HEK293 (cell line): ENCODE measurements at regions not wholly inside any gene's neighbourhood (a gene's known extent, or its start where the extent isn't known, plus 50 kb on each side); places are given as distances from the start of the nearest gene placed in this dataset.
"Not testable (repeated sequence)": the region's sequence is repeated elsewhere in the genome, so short reads cannot be mapped to it uniquely, and the experiment has no call there.

Experiments
- CTCF ChIA-PET: fragments of 350-600 bp; formaldehyde crosslinking; extraction: SDS; loops from one replicate; lab custom pipeline; 2021; ENCODE audit warnings: antibody characterized with exemption; lab: Yijun Ruan, JAX
- POLR2A ChIA-PET: fragments of 300-600 bp; formaldehyde crosslinking; extraction: SDS; loops from one replicate; lab custom pipeline; 2020; ENCODE audit warnings: antibody characterized with exemption, inconsistent platforms; lab: Yijun Ruan, JAX
- H3K27ac ChIP-seq: fragments of 200-500 bp; sonication (Bioruptor generic); 2 replicates; pipeline ENCODE4 v1.5.1; 2014; ENCODE audit warnings: low read depth, low read length, control low read depth, inconsistent platforms; ENCODE audit errors: extremely low read depth
- H3K36me3 ChIP-seq, 2 experiments: fragments of 200-500 bp in 1 of 2; sonication (Bioruptor generic) in 1 of 2; 1 replicate in 1 of 2; 2 replicates in 1 of 2; pipeline ENCODE4 v1.5.1; 2014 to 2017; ENCODE audit warnings: inconsistent platforms in 2 of 2, low read length in 2 of 2; ENCODE audit not compliant: control insufficient read depth in 2 of 2, insufficient read depth in 1 of 2
- H3K4me1 ChIP-seq: fragments of 200-500 bp; sonication (Bioruptor generic); 2 replicates; pipeline ENCODE4 v1.5.1; 2014; ENCODE audit warnings: mild to moderate bottlenecking, low read length, inconsistent platforms; ENCODE audit not compliant: control insufficient read depth, insufficient read depth
- H3K4me3 ChIP-seq: 2 replicates; pipeline ENCODE4 v1.5.1; 2011; ENCODE audit warnings: low read depth, mild to moderate bottlenecking, control low read depth, low read length, moderate library complexity
- H3K9me3 ChIP-seq: fragments of 200-500 bp; sonication (Bioruptor generic); 2 replicates; pipeline ENCODE4 v1.5.1; 2014; ENCODE audit warnings: low read depth, low read length, inconsistent platforms; ENCODE audit not compliant: control insufficient read depth, insufficient read depth
- HOXD13 ChIP-seq: sonication (generic); formaldehyde crosslinking; IDR thresholded peaks from 2 replicates; pipeline ENCODE4 v1.8.0; 2022; ENCODE audit warnings: missing genetic modification reagents, borderline replicate concordance
- MYNN ChIP-seq: fragments of 450-650 bp; formaldehyde crosslinking; IDR thresholded peaks from 2 replicates; pipeline ENCODE4 v1.5.1; 2016; ENCODE audit warnings: missing biosample characterization, missing genetic modification characterization, borderline replicate concordance
- RBAK ChIP-seq: fragments of 450-650 bp; formaldehyde crosslinking; IDR thresholded peaks from 2 replicates; pipeline ENCODE4 v1.5.1; 2016; ENCODE audit warnings: missing biosample characterization, missing genetic modification characterization
- SCRT2 ChIP-seq: fragments of 450-650 bp; formaldehyde crosslinking; IDR thresholded peaks from 2 replicates; pipeline ENCODE4 v1.5.1; 2016; ENCODE audit warnings: missing biosample characterization, missing genetic modification characterization
- SP3 ChIP-seq: fragments of 450-650 bp; formaldehyde crosslinking; IDR thresholded peaks from 2 replicates; pipeline ENCODE4 v1.5.1; 2016; ENCODE audit warnings: missing biosample characterization, missing genetic modification characterization
- ZNF140 ChIP-seq: fragments of 450-650 bp; formaldehyde crosslinking; IDR thresholded peaks from 2 replicates; pipeline ENCODE4 v1.5.1; 2016; ENCODE audit warnings: missing biosample characterization, missing genetic modification characterization
- ZNF184 ChIP-seq: fragments of 450-650 bp; IDR thresholded peaks from 2 replicates; pipeline ENCODE4 v1.5.1; 2018; ENCODE audit warnings: missing biosample characterization, mild to moderate bottlenecking, missing genetic modification characterization
- ZNF248 ChIP-seq: fragments of 450-650 bp; formaldehyde crosslinking; IDR thresholded peaks from 2 replicates; pipeline ENCODE4 v1.5.1; 2017; ENCODE audit warnings: missing biosample characterization, missing genetic modification characterization
- ZNF341 ChIP-seq: fragments of 450-650 bp; formaldehyde crosslinking; IDR thresholded peaks from 2 replicates; pipeline ENCODE4; 2016; ENCODE audit warnings: low read depth, missing biosample characterization, missing genetic modification characterization
- ZNF404 ChIP-seq: fragments of 450-650 bp; formaldehyde crosslinking; IDR thresholded peaks from 2 replicates; pipeline ENCODE4 v1.5.1; 2017; ENCODE audit warnings: missing biosample characterization, missing genetic modification characterization
- ZNF426 ChIP-seq: fragments of 450-650 bp; formaldehyde crosslinking; IDR thresholded peaks from 2 replicates; pipeline ENCODE4 v1.5.1; 2017; ENCODE audit warnings: missing biosample characterization, missing genetic modification characterization, mild to moderate bottlenecking, inconsistent platforms, moderate library complexity
- ZNF514 ChIP-seq: fragments of 450-650 bp; formaldehyde crosslinking; IDR thresholded peaks from 2 replicates; pipeline ENCODE4 v1.5.1; 2016; ENCODE audit warnings: missing biosample characterization, missing genetic modification characterization
- ZNF558 ChIP-seq: fragments of 450-650 bp; formaldehyde crosslinking; IDR thresholded peaks from 2 replicates; pipeline ENCODE4 v1.5.1; 2016; ENCODE audit warnings: missing biosample characterization, missing genetic modification characterization
- ZNF626 ChIP-seq: fragments of 450-650 bp; sonication (Bioruptor Pico); formaldehyde crosslinking; IDR thresholded peaks from 2 replicates; pipeline ENCODE4 v1.5.1; 2018; ENCODE audit warnings: missing biosample characterization, missing genetic modification characterization, inconsistent platforms
- ZNF777 ChIP-seq: fragments of 450-650 bp; formaldehyde crosslinking; IDR thresholded peaks from 2 replicates; pipeline ENCODE4 v1.5.1; 2017; ENCODE audit warnings: missing biosample characterization, missing genetic modification characterization, borderline replicate concordance
- TF ChIP-seq, protein P1 (sequence below): fragments of 450-650 bp; formaldehyde crosslinking; IDR thresholded peaks from 2 replicates; pipeline ENCODE4 v1.5.1; 2016; ENCODE audit warnings: missing biosample characterization, missing genetic modification characterization
- TF ChIP-seq, protein P2 (sequence below): fragments of 450-650 bp; formaldehyde crosslinking; IDR thresholded peaks from 2 replicates; pipeline ENCODE4 v1.5.1; 2016; ENCODE audit warnings: missing biosample characterization, missing genetic modification characterization
- TF ChIP-seq, protein P3 (sequence below): fragments of 450-650 bp; formaldehyde crosslinking; IDR thresholded peaks from 2 replicates; pipeline ENCODE4 v1.5.0; 2017; ENCODE audit warnings: missing biosample characterization, missing genetic modification characterization, borderline replicate concordance
- TF ChIP-seq, protein P4 (sequence below): fragments of 450-650 bp; formaldehyde crosslinking; IDR thresholded peaks from 2 replicates; pipeline ENCODE4 v1.5.1; 2016; ENCODE audit warnings: missing biosample characterization, missing genetic modification characterization

DNA sequence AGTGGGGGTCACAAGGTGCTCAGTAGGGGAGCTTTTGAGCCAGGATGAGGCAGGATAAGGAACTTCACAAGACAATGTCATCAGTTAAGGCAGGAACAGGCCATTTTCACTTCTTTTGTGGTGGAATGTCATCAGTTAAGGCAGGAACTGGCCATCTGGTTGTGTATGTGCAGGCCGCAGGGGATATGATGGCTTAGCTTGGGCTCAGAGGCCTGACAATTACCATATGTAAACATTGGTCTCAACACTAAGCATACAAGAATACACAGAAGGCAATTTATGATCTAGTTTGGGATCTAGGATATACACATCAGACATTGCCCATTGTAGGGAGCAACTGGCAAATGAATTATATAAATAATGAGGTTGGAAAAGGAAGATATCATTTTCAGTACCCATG, 155.4 kb upstream of the CTSO start:
- CTCF ChIA-PET = not testable (repeated sequence)

DNA sequence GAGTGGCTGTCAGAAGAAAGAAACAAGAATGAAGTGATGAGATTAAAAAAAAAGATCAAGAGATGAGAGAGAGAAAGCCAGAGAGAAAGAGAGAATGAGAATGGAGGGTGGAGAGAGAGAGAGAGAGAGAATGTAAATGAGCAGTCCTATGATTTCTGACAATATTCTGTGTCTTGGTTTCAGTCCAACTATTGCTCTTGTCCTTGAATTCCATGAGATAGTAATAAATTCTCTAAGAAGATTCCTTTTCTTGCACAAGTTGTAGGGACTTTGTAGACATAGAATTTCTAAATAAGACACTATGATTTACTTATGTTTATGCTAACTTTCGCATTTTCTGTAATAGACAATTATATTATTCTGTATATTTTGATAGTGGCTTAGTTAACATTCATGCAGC, 149.6 kb upstream of the CTSO start:
- CTCF ChIA-PET = interaction anchor here (0.7 kb wide), 1 partner anchor 28 kb away, joined by 3 read pairs; no protein-coding TSS in a partner anchor

More for the DNA sequence above, 155.4 kb upstream of the CTSO start:
- H3K9me3 ChIP-seq, H3K36me3 ChIP-seq, H3K27ac ChIP-seq, POLR2A ChIA-PET, H3K4me3 ChIP-seq, H3K4me1 ChIP-seq: not testable (repeated sequence)

DNA sequence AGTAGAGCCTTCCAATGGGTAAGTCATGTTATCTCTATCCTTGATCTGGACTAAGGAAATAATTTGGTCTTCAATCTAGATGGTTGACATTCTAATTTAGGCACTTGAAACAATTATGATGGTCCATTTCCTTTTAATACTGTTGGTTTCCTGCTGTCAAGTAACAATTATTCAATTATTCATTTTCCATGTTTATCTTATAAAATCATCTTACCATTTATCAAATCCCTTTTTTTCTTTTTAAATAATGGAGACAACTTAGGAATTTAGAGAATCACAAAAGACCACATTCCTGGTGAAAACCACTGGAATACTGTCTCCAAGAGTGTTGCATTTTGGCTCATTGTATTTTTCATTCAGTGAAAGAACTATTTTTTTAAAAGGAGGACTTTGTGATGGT, 148.7 kb upstream of the CTSO start:
- Histone ChIP-seq H3K4me1 (no peaks in the 10 kb centered on the region), H3K27ac (no peak overlapping the region), H3K36me3 (no peaks in the 10 kb centered on the region), H3K9me3 (no peaks in the 10 kb centered on the region), H3K4me3 (no peak overlapping the region)
- CTCF ChIA-PET = no interaction called here
- POLR2A ChIA-PET = no interaction called here
- TF ChIP-seq, protein P1, sequence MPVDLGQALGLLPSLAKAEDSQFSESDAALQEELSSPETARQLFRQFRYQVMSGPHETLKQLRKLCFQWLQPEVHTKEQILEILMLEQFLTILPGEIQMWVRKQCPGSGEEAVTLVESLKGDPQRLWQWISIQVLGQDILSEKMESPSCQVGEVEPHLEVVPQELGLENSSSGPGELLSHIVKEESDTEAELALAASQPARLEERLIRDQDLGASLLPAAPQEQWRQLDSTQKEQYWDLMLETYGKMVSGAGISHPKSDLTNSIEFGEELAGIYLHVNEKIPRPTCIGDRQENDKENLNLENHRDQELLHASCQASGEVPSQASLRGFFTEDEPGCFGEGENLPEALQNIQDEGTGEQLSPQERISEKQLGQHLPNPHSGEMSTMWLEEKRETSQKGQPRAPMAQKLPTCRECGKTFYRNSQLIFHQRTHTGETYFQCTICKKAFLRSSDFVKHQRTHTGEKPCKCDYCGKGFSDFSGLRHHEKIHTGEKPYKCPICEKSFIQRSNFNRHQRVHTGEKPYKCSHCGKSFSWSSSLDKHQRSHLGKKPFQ (tag by site-specific recombination) = no peak
- TF ChIP-seq ZNF248 (no peak), SP3 (tag by site-specific recombination) (no peak)
- TF ChIP-seq, protein P2, sequence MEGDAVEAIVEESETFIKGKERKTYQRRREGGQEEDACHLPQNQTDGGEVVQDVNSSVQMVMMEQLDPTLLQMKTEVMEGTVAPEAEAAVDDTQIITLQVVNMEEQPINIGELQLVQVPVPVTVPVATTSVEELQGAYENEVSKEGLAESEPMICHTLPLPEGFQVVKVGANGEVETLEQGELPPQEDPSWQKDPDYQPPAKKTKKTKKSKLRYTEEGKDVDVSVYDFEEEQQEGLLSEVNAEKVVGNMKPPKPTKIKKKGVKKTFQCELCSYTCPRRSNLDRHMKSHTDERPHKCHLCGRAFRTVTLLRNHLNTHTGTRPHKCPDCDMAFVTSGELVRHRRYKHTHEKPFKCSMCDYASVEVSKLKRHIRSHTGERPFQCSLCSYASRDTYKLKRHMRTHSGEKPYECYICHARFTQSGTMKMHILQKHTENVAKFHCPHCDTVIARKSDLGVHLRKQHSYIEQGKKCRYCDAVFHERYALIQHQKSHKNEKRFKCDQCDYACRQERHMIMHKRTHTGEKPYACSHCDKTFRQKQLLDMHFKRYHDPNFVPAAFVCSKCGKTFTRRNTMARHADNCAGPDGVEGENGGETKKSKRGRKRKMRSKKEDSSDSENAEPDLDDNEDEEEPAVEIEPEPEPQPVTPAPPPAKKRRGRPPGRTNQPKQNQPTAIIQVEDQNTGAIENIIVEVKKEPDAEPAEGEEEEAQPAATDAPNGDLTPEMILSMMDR (tag by site-specific recombination) = no peak
- TF ChIP-seq, all 188 proteins: peak for 0

More for the DNA sequence above, 149.6 kb upstream of the CTSO start:
- no peaks in the 10 kb centered on the region for H3K36me3 ChIP-seq
- POLR2A ChIA-PET = no interaction called here
- H3K4me3 ChIP-seq = no peak overlapping the region
- no peaks in the 10 kb centered on the region for H3K4me1 ChIP-seq
- H3K27ac ChIP-seq = no peak overlapping the region
- no peaks in the 10 kb centered on the region for H3K9me3 ChIP-seq
- TF ChIP-seq ZNF341 (no peak), SCRT2 (tag by site-specific recombination) (no peak), ZNF558 (tag by site-specific recombination) (no peak), ZNF140 (tag by site-specific recombination) (no peak)
- TF ChIP-seq, all 188 proteins: peak for 0

DNA sequence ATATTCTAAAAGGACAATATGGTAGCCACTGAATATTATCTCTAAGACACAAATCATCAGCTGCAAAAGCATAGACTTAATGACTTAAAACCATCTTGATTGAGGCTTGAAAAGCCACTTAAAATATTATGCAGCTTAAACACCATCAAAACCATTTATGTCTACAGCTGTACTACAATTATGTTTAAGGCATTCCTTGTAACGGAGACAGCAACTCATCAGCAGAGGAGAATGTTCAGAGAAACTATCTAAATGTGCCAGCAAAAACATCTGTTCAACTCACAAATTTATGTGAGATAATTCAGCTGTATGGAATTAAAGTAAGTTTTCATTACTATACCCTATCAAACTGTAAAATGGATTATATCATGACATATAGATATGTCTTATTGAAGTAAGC, 147.9 kb upstream of the CTSO start:
- H3K27ac ChIP-seq = no peak overlapping the region
- no peaks in the 10 kb centered on the region for H3K9me3 ChIP-seq
- TF ChIP-seq ZNF777 = no peak
- no peak overlapping the region for H3K4me3 ChIP-seq
- CTCF ChIA-PET = no interaction called here
- no peaks in the 10 kb centered on the region for H3K4me1 ChIP-seq
- no peaks in the 10 kb centered on the region for H3K36me3 ChIP-seq
- POLR2A ChIA-PET = no interaction called here

DNA sequence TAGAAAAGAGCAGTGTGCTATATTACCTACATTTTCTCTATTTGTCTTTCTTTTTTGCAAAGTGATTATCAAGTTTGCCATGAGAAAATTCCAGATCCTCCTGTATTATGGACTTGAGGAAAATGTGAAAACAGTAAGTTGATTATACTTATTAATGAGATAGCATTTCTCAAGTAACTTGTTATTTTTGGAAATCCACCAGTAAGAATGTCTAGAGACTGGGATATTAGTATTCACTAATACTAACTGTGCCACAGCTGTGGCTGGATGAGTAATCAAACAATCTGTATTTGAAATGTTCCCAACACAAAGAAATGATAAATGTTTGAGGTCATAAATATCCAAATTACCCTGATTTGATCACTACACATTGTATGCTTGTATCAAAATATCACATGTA, 147.0 kb upstream of the CTSO start:
- ChIA-PET POLR2A (no interaction called here), CTCF (no interaction called here)
- Histone ChIP-seq H3K9me3 (no peaks in the 10 kb centered on the region), H3K4me3 (no peak overlapping the region), H3K27ac (no peak overlapping the region), H3K4me1 (no peaks in the 10 kb centered on the region), H3K36me3 (no peaks in the 10 kb centered on the region)
- TF ChIP-seq ZNF404 (no peak), ZNF184 (tag by site-specific recombination) (no peak), RBAK (tag by site-specific recombination) (no peak), ZNF626 (tag by site-specific recombination) (no peak), ZNF426 (no peak), ZNF514 (tag by site-specific recombination) (no peak), HOXD13 (CRISPR knock-in tag) (no peak), MYNN (no peak)
- TF ChIP-seq, protein P3, sequence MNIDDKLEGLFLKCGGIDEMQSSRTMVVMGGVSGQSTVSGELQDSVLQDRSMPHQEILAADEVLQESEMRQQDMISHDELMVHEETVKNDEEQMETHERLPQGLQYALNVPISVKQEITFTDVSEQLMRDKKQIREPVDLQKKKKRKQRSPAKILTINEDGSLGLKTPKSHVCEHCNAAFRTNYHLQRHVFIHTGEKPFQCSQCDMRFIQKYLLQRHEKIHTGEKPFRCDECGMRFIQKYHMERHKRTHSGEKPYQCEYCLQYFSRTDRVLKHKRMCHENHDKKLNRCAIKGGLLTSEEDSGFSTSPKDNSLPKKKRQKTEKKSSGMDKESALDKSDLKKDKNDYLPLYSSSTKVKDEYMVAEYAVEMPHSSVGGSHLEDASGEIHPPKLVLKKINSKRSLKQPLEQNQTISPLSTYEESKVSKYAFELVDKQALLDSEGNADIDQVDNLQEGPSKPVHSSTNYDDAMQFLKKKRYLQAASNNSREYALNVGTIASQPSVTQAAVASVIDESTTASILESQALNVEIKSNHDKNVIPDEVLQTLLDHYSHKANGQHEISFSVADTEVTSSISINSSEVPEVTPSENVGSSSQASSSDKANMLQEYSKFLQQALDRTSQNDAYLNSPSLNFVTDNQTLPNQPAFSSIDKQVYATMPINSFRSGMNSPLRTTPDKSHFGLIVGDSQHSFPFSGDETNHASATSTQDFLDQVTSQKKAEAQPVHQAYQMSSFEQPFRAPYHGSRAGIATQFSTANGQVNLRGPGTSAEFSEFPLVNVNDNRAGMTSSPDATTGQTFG (tag by site-specific recombination) = no peak
- TF ChIP-seq, protein P4, sequence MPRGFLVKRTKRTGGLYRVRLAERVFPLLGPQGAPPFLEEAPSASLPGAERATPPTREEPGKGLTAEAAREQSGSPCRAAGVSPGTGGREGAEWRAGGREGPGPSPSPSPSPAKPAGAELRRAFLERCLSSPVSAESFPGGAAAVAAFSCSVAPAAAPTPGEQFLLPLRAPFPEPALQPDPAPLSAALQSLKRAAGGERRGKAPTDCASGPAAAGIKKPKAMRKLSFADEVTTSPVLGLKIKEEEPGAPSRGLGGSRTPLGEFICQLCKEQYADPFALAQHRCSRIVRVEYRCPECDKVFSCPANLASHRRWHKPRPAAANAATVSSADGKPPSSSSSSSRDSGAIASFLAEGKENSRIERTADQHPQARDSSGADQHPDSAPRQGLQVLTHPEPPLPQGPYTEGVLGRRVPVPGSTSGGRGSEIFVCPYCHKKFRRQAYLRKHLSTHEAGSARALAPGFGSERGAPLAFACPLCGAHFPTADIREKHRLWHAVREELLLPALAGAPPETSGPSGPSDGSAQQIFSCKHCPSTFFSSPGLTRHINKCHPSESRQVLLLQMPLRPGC (tag by site-specific recombination) = no peak
